ENCODE measurements at regions not wholly inside any gene's neighbourhood (a gene's known extent, or its start where the extent isn't known, plus 50 kb on each side); places are given as distances from the start of the nearest gene placed in this dataset.

- no peak for TF ChIP-seq CTCF (IDR thresholded peaks at IDR 0.05)
- no peak for TF ChIP-seq POLR2A (IDR thresholded peaks at IDR 0.05)
These were observed 82.1 kb upstream of the FRY start for GRCh38 chr13:31949486-31949885.
